ENCODE measurements at regions not wholly inside any gene's neighbourhood (a gene's known extent, or its start where the extent isn't known, plus 50 kb on each side); places are given as distances from the start of the nearest gene placed in this dataset.

GRCh38 chr2:129876541-129876940, 102.9 kb upstream of the RAB6C start:
- Mint-ChIP-seq H3K27me3 (ENCODE audit: low read depth) (no peaks in the 10 kb centered on the region), H3K4me1 (ENCODE audit: low read depth) (peaks cover 9% of the 10 kb centered on the region), H3K27ac (peak overlapping the region; percentile 91), H3K9me3 (peaks cover 1 to 2% of the 10 kb centered on the region in 2 donors), H3K4me3 (peak overlapping the region; percentile 93 to 94), H3K36me3 (ENCODE audit: insufficient read depth in 2 of 2) (no peaks in the 10 kb centered on the region)
- no peak for DNase-seq
- ATAC-seq (replicated peaks in 1 of 2) = no peak

GRCh38 chr2:129877289-129877741, 102.2 kb upstream of the RAB6C start:
- ATAC-seq (replicated peaks in 1 of 2) = peak; percentile 87 to 89

GRCh38 chr2:129877795-129878775, 101.4 kb upstream of the RAB6C start:
- Mint-ChIP-seq H3K9me3 (peaks cover 1 to 2% of the 10 kb centered on the region in 2 donors), H3K4me3 (peak overlapping the region; percentile 57 to 65), H3K27me3 (ENCODE audit: low read depth) (no peaks in the 10 kb centered on the region), H3K36me3 (ENCODE audit: insufficient read depth in 2 of 2) (no peaks in the 10 kb centered on the region), H3K27ac (no peak overlapping the region), H3K4me1 (ENCODE audit: low read depth) (peaks cover 9% of the 10 kb centered on the region)
- DNase-seq (no peak), ATAC-seq (replicated peaks in 1 of 2) (peak; percentile 28 to 35)

More at GRCh38 chr2:129877289-129877741, 102.2 kb upstream of the RAB6C start:
- peak; percentile 73 to 75 for DNase-seq
- H3K9me3 Mint-ChIP-seq = peaks cover 1 to 2% of the 10 kb centered on the region in 2 donors
- no peaks in the 10 kb centered on the region for H3K36me3 Mint-ChIP-seq (ENCODE audit: insufficient read depth in 2 of 2)
- H3K4me3 Mint-ChIP-seq = peak overlapping the region; percentile 93 to 94
- no peaks in the 10 kb centered on the region for H3K27me3 Mint-ChIP-seq (ENCODE audit: low read depth)
- H3K27ac Mint-ChIP-seq = peak overlapping the region; percentile 91
- peaks cover 9% of the 10 kb centered on the region for H3K4me1 Mint-ChIP-seq (ENCODE audit: low read depth)

- DNase-seq (no peak), ATAC-seq (replicated peaks in 1 of 2) (no peak)
- H3K36me3 Mint-ChIP-seq (ENCODE audit: insufficient read depth in 2 of 2) = no peaks in the 10 kb centered on the region
- no peak overlapping the region for H3K4me3 Mint-ChIP-seq
- H3K27me3 Mint-ChIP-seq (ENCODE audit: low read depth) = no peaks in the 10 kb centered on the region
- no peak overlapping the region for H3K27ac Mint-ChIP-seq
- peaks cover 1 to 2% of the 10 kb centered on the region in 2 donors for H3K9me3 Mint-ChIP-seq
- H3K4me1 Mint-ChIP-seq (ENCODE audit: low read depth) = peaks cover 9% of the 10 kb centered on the region
These were observed 99.8 kb upstream of the RAB6C start for GRCh38 chr2:129879614-129880180.

- no peak for DNase-seq
- Mint-ChIP-seq H3K4me3 (no peak overlapping the region), H3K4me1 (ENCODE audit: low read depth) (peaks cover 9% of the 10 kb centered on the region), H3K9me3 (peaks cover 1 to 2% of the 10 kb centered on the region in 2 donors), H3K27me3 (ENCODE audit: low read depth) (no peaks in the 10 kb centered on the region), H3K27ac (no peak overlapping the region), H3K36me3 (ENCODE audit: insufficient read depth in 2 of 2) (no peaks in the 10 kb centered on the region)
- ATAC-seq (replicated peaks in 1 of 2) = no peak
These were observed 99.2 kb upstream of the RAB6C start for GRCh38 chr2:129880309-129880708.

- H3K27ac Mint-ChIP-seq = no peak overlapping the region
- H3K9me3 Mint-ChIP-seq = peaks cover 1 to 2% of the 10 kb centered on the region in 2 donors
- no peaks in the 10 kb centered on the region for H3K27me3 Mint-ChIP-seq (ENCODE audit: low read depth)
- ATAC-seq (replicated peaks in 1 of 2) = no peak
- no peak for DNase-seq
- H3K36me3 Mint-ChIP-seq (ENCODE audit: insufficient read depth in 2 of 2) = no peaks in the 10 kb centered on the region
- no peak overlapping the region for H3K4me3 Mint-ChIP-seq
- peaks cover 9% of the 10 kb centered on the region for H3K4me1 Mint-ChIP-seq (ENCODE audit: low read depth)
These were observed 98.5 kb upstream of the RAB6C start for GRCh38 chr2:129880971-129881370.

- Mint-ChIP-seq H3K27me3 (ENCODE audit: low read depth) (no peaks in the 10 kb centered on the region), H3K36me3 (ENCODE audit: insufficient read depth in 2 of 2) (no peaks in the 10 kb centered on the region), H3K27ac (no peak overlapping the region), H3K4me3 (no peak overlapping the region), H3K4me1 (ENCODE audit: low read depth) (peaks cover 4% of the 10 kb centered on the region), H3K9me3 (no peaks in the 10 kb centered on the region)
- ATAC-seq (replicated peaks in 1 of 2) (no peak), DNase-seq (no peak)
These were observed 97.6 kb upstream of the RAB6C start for GRCh38 chr2:129881786-129882396.

GRCh38 chr2:129882476-129882875, 97.0 kb upstream of the RAB6C start:
- Mint-ChIP-seq H3K9me3 (no peaks in the 10 kb centered on the region), H3K27ac (no peak overlapping the region), H3K4me3 (no peak overlapping the region), H3K27me3 (ENCODE audit: low read depth) (peaks cover 1% of the 10 kb centered on the region), H3K4me1 (ENCODE audit: low read depth) (no peaks in the 10 kb centered on the region), H3K36me3 (ENCODE audit: insufficient read depth in 2 of 2) (no peaks in the 10 kb centered on the region)
- ATAC-seq (replicated peaks in 1 of 2) (no peak), DNase-seq (no peak)

- Mint-ChIP-seq H3K27me3 (ENCODE audit: low read depth) (peaks cover 5% of the 10 kb centered on the region), H3K4me3 (no peak overlapping the region), H3K36me3 (ENCODE audit: insufficient read depth in 2 of 2) (no peaks in the 10 kb centered on the region), H3K4me1 (ENCODE audit: low read depth) (no peaks in the 10 kb centered on the region), H3K27ac (no peak overlapping the region), H3K9me3 (no peaks in the 10 kb centered on the region)
- no peak for ATAC-seq (replicated peaks in 1 of 2)
- no peak for DNase-seq
These were observed 96.3 kb upstream of the RAB6C start for GRCh38 chr2:129883121-129883520.

GRCh38 chr2:129884221-129884786, 95.2 kb upstream of the RAB6C start:
- Mint-ChIP-seq H3K9me3 (no peaks in the 10 kb centered on the region), H3K4me1 (ENCODE audit: low read depth) (no peaks in the 10 kb centered on the region), H3K27me3 (ENCODE audit: low read depth) (peaks cover 11% of the 10 kb centered on the region), H3K4me3 (no peak overlapping the region), H3K27ac (no peak overlapping the region), H3K36me3 (ENCODE audit: insufficient read depth in 2 of 2) (no peaks in the 10 kb centered on the region)
- no peak for DNase-seq
- ATAC-seq (replicated peaks in 1 of 2) = no peak

- ATAC-seq (replicated peaks in 1 of 2) = peak in 1 of 2 donors; percentile 30
- Mint-ChIP-seq H3K27ac (no peak overlapping the region), H3K4me1 (ENCODE audit: low read depth) (no peaks in the 10 kb centered on the region), H3K27me3 (ENCODE audit: low read depth) (peaks cover 18% of the 10 kb centered on the region), H3K36me3 (ENCODE audit: insufficient read depth in 2 of 2) (no peaks in the 10 kb centered on the region), H3K9me3 (no peaks in the 10 kb centered on the region), H3K4me3 (no peak overlapping the region)
- no peak for DNase-seq
These were observed 93.7 kb upstream of the RAB6C start for GRCh38 chr2:129885735-129886134.

GRCh38 chr2:129887688-129888266, 91.7 kb upstream of the RAB6C start:
- H3K9me3 Mint-ChIP-seq = no peaks in the 10 kb centered on the region
- DNase-seq (no peak), ATAC-seq (replicated peaks in 1 of 2) (no peak)
- H3K27ac Mint-ChIP-seq = no peak overlapping the region
- no peaks in the 10 kb centered on the region for H3K36me3 Mint-ChIP-seq (ENCODE audit: insufficient read depth in 2 of 2)
- no peak overlapping the region for H3K4me3 Mint-ChIP-seq
- H3K4me1 Mint-ChIP-seq (ENCODE audit: low read depth) = no peaks in the 10 kb centered on the region
- H3K27me3 Mint-ChIP-seq (ENCODE audit: low read depth) = peaks cover 18% of the 10 kb centered on the region
